Ovary (tissue), 3 donors: ENCODE measurements at regions not wholly inside any gene's neighbourhood (a gene's known extent, or its start where the extent isn't known, plus 50 kb on each side); places are given as distances from the start of the nearest gene placed in this dataset.

Source experiments
- CTCF ChIP-seq, 3 donors: fragments of 450-650 bp in 2 of 3; fragments of 200-600 bp in 1 of 3; IDR thresholded peaks; one replicate each; pipeline versions ENCODE4 v1.5.1 to v1.8.0; 2016 to 2022; ENCODE audit warnings: antibody characterized with exemption in 3 of 3, mild to moderate bottlenecking in 1 of 3
- EP300 ChIP-seq: sonication (generic); formaldehyde crosslinking; IDR thresholded peaks from one replicate; pipeline ENCODE4 v1.6.1; 2017; ENCODE audit warnings: antibody characterized with exemption
- POLR2A ChIP-seq: fragments of 450-650 bp; IDR thresholded peaks from one replicate; pipeline ENCODE4 v1.6.1; 2017; ENCODE audit warnings: antibody characterized with exemption, mild to moderate bottlenecking, moderate library complexity
- donor health status: DM: no; HTN: no; CAD: no.

- TF ChIP-seq POLR2A (no peak), CTCF (IDR thresholded peaks at IDR 0.05) (no peak), EP300 (no peak)
Measured at GRCh38 chr18:64275593-64276300, 126.9 kb upstream of the LINC00305 start.
